Astrocyte (in vitro differentiated cells and primary cell): ENCODE measurements at regions not wholly inside any gene's neighbourhood (a gene's known extent, or its start where the extent isn't known, plus 50 kb on each side); places are given as distances from the start of the nearest gene placed in this dataset.
"Not testable (repeated sequence)": the region's sequence is repeated elsewhere in the genome, so short reads cannot be mapped to it uniquely, and the experiment has no call there.

ENCODE experiments used
- DNase-seq: peaks from one replicate; pipeline ENCODE4 v3.0.0-alpha.2; 2010; ENCODE audit warnings: low read depth
- FAIRE-seq: peaks from 2 replicates; lab custom pipeline; 2011; peaks lifted over from hg19 to GRCh38; lab: Jason Lieb, UNC
- H2AFZ ChIP-seq: 2 replicates; pipeline ENCODE4 v1.6.0; 2012; ENCODE audit warnings: low read depth, low read length, inconsistent platforms
- H3K27ac ChIP-seq: 2 replicates; pipeline ENCODE4 v1.5.1; 2011; ENCODE audit warnings: low read depth, low read length, inconsistent platforms
- H3K27me3 ChIP-seq: 2 replicates; pipeline ENCODE4 v1.6.0; 2011; ENCODE audit warnings: low read length, inconsistent platforms; ENCODE audit not compliant: insufficient read depth
- H3K36me3 ChIP-seq: 2 replicates; pipeline ENCODE4 v1.5.1; 2011; ENCODE audit warnings: low read length, inconsistent platforms; ENCODE audit not compliant: insufficient read depth
- H3K4me1 ChIP-seq: 2 replicates; pipeline ENCODE4 v1.5.1; 2011; ENCODE audit warnings: low read length, inconsistent platforms; ENCODE audit not compliant: insufficient read depth
- H3K4me2 ChIP-seq: 2 replicates; pipeline ENCODE4 v1.6.0; 2012; ENCODE audit warnings: low read length, inconsistent platforms
- H3K4me3 ChIP-seq: 2 replicates; pipeline ENCODE4 v1.5.1; 2011; ENCODE audit warnings: low read depth, mild to moderate bottlenecking, low read length, inconsistent platforms; ENCODE audit not compliant: insufficient read depth
- H3K79me2 ChIP-seq: 2 replicates; pipeline ENCODE4 v1.6.0; 2012; ENCODE audit warnings: mild to moderate bottlenecking, low read length, inconsistent platforms; ENCODE audit not compliant: insufficient read depth
- H3K9ac ChIP-seq: 2 replicates; pipeline ENCODE4 v1.6.0; 2012; ENCODE audit warnings: mild to moderate bottlenecking, low read length, inconsistent platforms
- H3K9me3 ChIP-seq: 2 replicates; pipeline ENCODE4 v1.5.1; 2012; ENCODE audit warnings: low read depth, mild to moderate bottlenecking, low read length, inconsistent platforms; ENCODE audit not compliant: insufficient read depth
- H4K20me1 ChIP-seq: 2 replicates; pipeline ENCODE4 v1.6.0; 2012; ENCODE audit warnings: low read length, inconsistent platforms; ENCODE audit not compliant: insufficient read depth
- H3K27ac Mint-ChIP-seq: one replicate; pipeline ENCODE4 v1.8.0; 2021; ENCODE audit warnings: mild to moderate bottlenecking, mixed read lengths; ENCODE audit not compliant: unreplicated experiment
- H3K27me3 Mint-ChIP-seq: one replicate; pipeline ENCODE4 v1.8.0; 2021; ENCODE audit warnings: low read depth, mixed read lengths; ENCODE audit not compliant: unreplicated experiment
- H3K36me3 Mint-ChIP-seq: one replicate; pipeline ENCODE4 v1.8.0; 2021; ENCODE audit warnings: low read depth, mixed read lengths; ENCODE audit not compliant: unreplicated experiment
- H3K4me1 Mint-ChIP-seq: one replicate; pipeline ENCODE4 v1.8.0; 2021; ENCODE audit warnings: low read depth, mixed read lengths; ENCODE audit not compliant: unreplicated experiment
- H3K4me3 Mint-ChIP-seq: one replicate; pipeline ENCODE4 v1.8.0; 2021; ENCODE audit warnings: mild to moderate bottlenecking, moderate library complexity, mixed read lengths; ENCODE audit not compliant: unreplicated experiment
- H3K9me3 Mint-ChIP-seq: one replicate; pipeline ENCODE4 v1.8.0; 2021; ENCODE audit warnings: mild to moderate bottlenecking, mixed read lengths; ENCODE audit not compliant: unreplicated experiment
- CTCF ChIP-seq: IDR thresholded peaks from 2 replicates; pipeline ENCODE4 v1.5.1; 2011; ENCODE audit warnings: low read depth, mild to moderate bottlenecking, inconsistent platforms, low read length, moderate library complexity; ENCODE audit not compliant: insufficient read depth
- EZH2 ChIP-seq: IDR thresholded peaks from 2 replicates; pipeline ENCODE4 v1.6.1; 2012; ENCODE audit warnings: mild to moderate bottlenecking, low read length, inconsistent platforms; ENCODE audit not compliant: insufficient read depth

- no peaks in the 10 kb centered on the region for H3K36me3 ChIP-seq
- Mint-ChIP-seq H3K9me3 (peaks cover 3% of the 10 kb centered on the region), H3K4me1 (no peaks in the 10 kb centered on the region), H3K4me3 (no peak overlapping the region), H3K27me3 (peaks cover 2% of the 10 kb centered on the region), H3K36me3 (peaks cover 1% of the 10 kb centered on the region), H3K27ac (no peak overlapping the region)
- H3K4me3 ChIP-seq, result no peak overlapping the region
- H2AFZ ChIP-seq, result no peak overlapping the region
- FAIRE-seq (no peak), DNase-seq (no peak)
- no peak overlapping the region for H3K9ac ChIP-seq
- H3K4me2 ChIP-seq, result no peak overlapping the region
- H3K4me1 ChIP-seq, result no peaks in the 10 kb centered on the region
- H3K9me3 ChIP-seq, result no peaks in the 10 kb centered on the region
- no peak for TF ChIP-seq EZH2
- no peak for TF ChIP-seq CTCF
- no peaks in the 10 kb centered on the region for H3K79me2 ChIP-seq
- H4K20me1 ChIP-seq, result no peaks in the 10 kb centered on the region
- no peak overlapping the region for H3K27ac ChIP-seq
- no peaks in the 10 kb centered on the region for H3K27me3 ChIP-seq
Observed at GRCh38 chr1:119260506-119260905, 108.1 kb upstream of the HAO2 start.

- H3K4me1 ChIP-seq, result no peaks in the 10 kb centered on the region
- Mint-ChIP-seq H3K4me3 (no peak overlapping the region), H3K36me3 (no peaks in the 10 kb centered on the region), H3K4me1 (no peaks in the 10 kb centered on the region), H3K27me3 (peaks cover 2% of the 10 kb centered on the region), H3K27ac (no peak overlapping the region), H3K9me3 (no peaks in the 10 kb centered on the region)
- no peak overlapping the region for H2AFZ ChIP-seq
- H3K9ac ChIP-seq, result no peak overlapping the region
- no peaks in the 10 kb centered on the region for H3K9me3 ChIP-seq
- no peak for FAIRE-seq
- H3K79me2 ChIP-seq, result no peaks in the 10 kb centered on the region
- H3K27me3 ChIP-seq, result no peaks in the 10 kb centered on the region
- no peaks in the 10 kb centered on the region for H4K20me1 ChIP-seq
- H3K4me3 ChIP-seq, result no peak overlapping the region
- TF ChIP-seq EZH2, result no peak
- TF ChIP-seq CTCF, result no peak
- DNase-seq, result no peak
- H3K36me3 ChIP-seq, result no peaks in the 10 kb centered on the region
- H3K27ac ChIP-seq, result no peak overlapping the region
- H3K4me2 ChIP-seq, result no peak overlapping the region
Observed at GRCh38 chr1:119266386-119266785, 102.2 kb upstream of the HAO2 start.

- FAIRE-seq (no peak), DNase-seq (no peak)
- no peak overlapping the region for H3K27ac Mint-ChIP-seq
Observed at GRCh38 chr1:119266858-119267257, 101.7 kb upstream of the HAO2 start.

GRCh38 chr1:119267288-119267687 is 101.3 kb upstream of the HAO2 start:
- not testable (repeated sequence) for H3K27me3 Mint-ChIP-seq, H3K27ac ChIP-seq, H2AFZ ChIP-seq, H3K9ac ChIP-seq, H3K4me3 Mint-ChIP-seq, H3K4me1 Mint-ChIP-seq, H3K36me3 Mint-ChIP-seq, FAIRE-seq, H3K4me3 ChIP-seq, H4K20me1 ChIP-seq, H3K9me3 ChIP-seq, H3K27ac Mint-ChIP-seq, DNase-seq, H3K4me1 ChIP-seq, H3K9me3 Mint-ChIP-seq, H3K4me2 ChIP-seq, H3K36me3 ChIP-seq, H3K27me3 ChIP-seq, H3K79me2 ChIP-seq

More at GRCh38 chr1:119266858-119267257, 101.7 kb upstream of the HAO2 start:
- no peak overlapping the region for H2AFZ ChIP-seq
- Mint-ChIP-seq H3K4me3 (no peak overlapping the region), H3K27me3 (peaks cover 2% of the 10 kb centered on the region), H3K36me3 (no peaks in the 10 kb centered on the region), H3K4me1 (no peaks in the 10 kb centered on the region), H3K9me3 (no peaks in the 10 kb centered on the region)
- no peaks in the 10 kb centered on the region for H3K9me3 ChIP-seq
- H3K27me3 ChIP-seq, result no peaks in the 10 kb centered on the region
- TF ChIP-seq CTCF (no peak), EZH2 (no peak)
- no peak overlapping the region for H3K27ac ChIP-seq
- no peak overlapping the region for H3K4me3 ChIP-seq
- no peak overlapping the region for H3K4me2 ChIP-seq
- no peaks in the 10 kb centered on the region for H3K4me1 ChIP-seq
- H4K20me1 ChIP-seq, result no peaks in the 10 kb centered on the region
- H3K36me3 ChIP-seq, result no peaks in the 10 kb centered on the region
- H3K79me2 ChIP-seq, result no peaks in the 10 kb centered on the region
- no peak overlapping the region for H3K9ac ChIP-seq
